AG04449 (cell line): ENCODE measurements at regions not wholly inside any gene's neighbourhood (a gene's known extent, or its start where the extent isn't known, plus 50 kb on each side); places are given as distances from the start of the nearest gene placed in this dataset.

Experiments
- CTCF ChIA-PET: fragments of 350-600 bp; formaldehyde crosslinking; extraction: SDS; loops from one replicate; lab custom pipeline; 2021; ENCODE audit warnings: antibody characterized with exemption; lab: Yijun Ruan, JAX
- POLR2A ChIA-PET: fragments of 400-600, 350-600 bp; formaldehyde crosslinking; extraction: SDS; loops from one replicate; lab custom pipeline; 2020; ENCODE audit warnings: antibody characterized with exemption, inconsistent platforms; lab: Yijun Ruan, JAX
- DNase-seq: peaks from one replicate; pipeline ENCODE4 v3.0.0-alpha.2; 2010; ENCODE audit warnings: low read depth, low spot score
- H3K4me3 ChIP-seq: 2 replicates; pipeline ENCODE4 v1.5.1; 2011; ENCODE audit warnings: low read depth, mild to moderate bottlenecking, control low read depth, low read length
- TF ChIP-seq, protein P1 (sequence below): IDR thresholded peaks from one replicate; pipeline ENCODE4 v1.5.1; 2011; ENCODE audit warnings: mild to moderate bottlenecking, moderate library complexity, low read length, control low read depth, inconsistent platforms; ENCODE audit not compliant: insufficient read depth; ENCODE audit errors: missing control alignments

DNA sequence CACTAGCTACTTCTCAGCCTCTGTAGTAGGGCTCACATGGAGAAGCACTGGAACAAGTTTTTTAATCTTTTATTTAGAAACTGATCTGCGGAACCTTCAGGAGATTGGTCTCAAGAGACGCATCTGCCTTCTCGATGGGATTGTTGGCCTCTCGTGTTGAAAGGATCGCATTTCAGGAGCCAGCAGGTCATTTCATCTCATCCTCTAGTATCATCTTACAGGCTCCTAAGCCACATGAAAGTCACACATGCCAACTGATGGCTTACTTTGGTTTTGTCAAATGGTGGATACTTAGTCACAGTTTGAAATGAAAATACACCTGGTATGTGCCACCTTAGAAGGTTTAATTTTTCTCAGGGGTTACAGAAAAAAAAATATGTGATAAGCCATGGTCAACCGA lies 1703.6 kb downstream of the EFNB2 start:
- ChIA-PET POLR2A (no interaction called here), CTCF (no interaction called here)
- DNase-seq = no peak
- no peak overlapping the region for H3K4me3 ChIP-seq
- TF ChIP-seq, protein P1, sequence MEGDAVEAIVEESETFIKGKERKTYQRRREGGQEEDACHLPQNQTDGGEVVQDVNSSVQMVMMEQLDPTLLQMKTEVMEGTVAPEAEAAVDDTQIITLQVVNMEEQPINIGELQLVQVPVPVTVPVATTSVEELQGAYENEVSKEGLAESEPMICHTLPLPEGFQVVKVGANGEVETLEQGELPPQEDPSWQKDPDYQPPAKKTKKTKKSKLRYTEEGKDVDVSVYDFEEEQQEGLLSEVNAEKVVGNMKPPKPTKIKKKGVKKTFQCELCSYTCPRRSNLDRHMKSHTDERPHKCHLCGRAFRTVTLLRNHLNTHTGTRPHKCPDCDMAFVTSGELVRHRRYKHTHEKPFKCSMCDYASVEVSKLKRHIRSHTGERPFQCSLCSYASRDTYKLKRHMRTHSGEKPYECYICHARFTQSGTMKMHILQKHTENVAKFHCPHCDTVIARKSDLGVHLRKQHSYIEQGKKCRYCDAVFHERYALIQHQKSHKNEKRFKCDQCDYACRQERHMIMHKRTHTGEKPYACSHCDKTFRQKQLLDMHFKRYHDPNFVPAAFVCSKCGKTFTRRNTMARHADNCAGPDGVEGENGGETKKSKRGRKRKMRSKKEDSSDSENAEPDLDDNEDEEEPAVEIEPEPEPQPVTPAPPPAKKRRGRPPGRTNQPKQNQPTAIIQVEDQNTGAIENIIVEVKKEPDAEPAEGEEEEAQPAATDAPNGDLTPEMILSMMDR = no peak

DNA sequence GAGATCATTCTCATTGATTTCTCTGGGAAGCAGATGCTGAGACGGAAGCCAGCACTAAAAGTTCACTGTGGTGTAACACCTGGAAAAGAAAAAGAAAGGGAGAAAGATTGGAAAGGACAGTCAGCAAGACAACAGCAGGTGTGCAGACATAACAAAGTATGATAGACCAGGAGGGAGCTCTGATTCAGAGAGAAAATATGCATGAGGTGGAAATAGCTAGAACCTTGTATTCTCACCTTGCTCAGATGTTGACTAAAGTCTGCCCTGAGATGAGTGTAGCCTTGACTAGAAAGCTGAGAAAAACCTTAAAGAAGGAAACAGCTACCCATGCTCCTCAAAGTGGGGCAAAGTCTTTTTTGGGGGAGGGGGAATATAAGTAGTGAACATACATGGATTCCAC lies 1711.8 kb downstream of the EFNB2 start:
- POLR2A ChIA-PET = no interaction called here
- no peak overlapping the region for H3K4me3 ChIP-seq
- CTCF ChIA-PET = no interaction called here
- TF ChIP-seq, protein P1 = no peak
- DNase-seq = no peak

DNA sequence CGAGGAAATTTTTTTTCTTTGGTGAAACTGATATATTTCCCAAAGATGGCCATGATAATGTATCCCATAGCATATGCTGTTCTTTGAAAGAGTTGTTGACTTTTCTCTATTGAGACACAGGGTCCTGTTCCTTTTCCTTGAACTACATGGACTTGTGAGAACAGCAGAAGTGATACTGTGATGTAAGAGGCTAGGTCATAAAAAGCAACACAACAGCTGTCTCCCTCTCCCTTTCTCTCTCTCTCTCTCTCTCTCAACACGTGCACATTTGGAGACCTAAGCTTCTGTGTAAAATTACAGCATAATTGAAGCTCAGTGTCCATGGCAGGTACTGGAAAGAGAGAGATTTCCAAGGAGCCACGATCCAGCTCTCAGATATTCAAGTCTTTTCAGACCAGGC lies 1712.4 kb downstream of the EFNB2 start:
- ChIA-PET CTCF (no interaction called here), POLR2A (no interaction called here)
- no peak overlapping the region for H3K4me3 ChIP-seq
- DNase-seq = no peak
- TF ChIP-seq, protein P1 = no peak

DNA sequence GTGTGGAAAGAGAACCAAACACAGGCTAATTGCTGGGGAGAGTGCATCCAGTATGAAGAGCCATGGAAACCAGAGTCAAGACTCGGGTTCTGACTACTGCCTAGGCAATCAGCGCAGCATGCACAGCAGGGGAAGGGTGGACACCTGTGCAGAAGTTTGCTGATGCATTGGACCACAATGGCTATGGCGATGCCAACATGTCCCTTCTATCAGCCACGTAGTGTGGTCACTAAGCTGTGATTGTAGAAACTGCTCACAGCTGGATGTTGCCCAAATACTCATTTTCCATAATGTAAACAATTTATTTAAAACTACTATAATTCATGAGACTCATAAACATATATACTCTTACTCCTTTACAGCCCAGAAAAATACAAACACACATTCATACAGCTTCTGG lies 1718.2 kb downstream of the EFNB2 start:
- TF ChIP-seq, protein P1 = no peak
- no peak overlapping the region for H3K4me3 ChIP-seq
- ChIA-PET POLR2A (no interaction called here), CTCF (no interaction called here)
- DNase-seq = no peak

DNA sequence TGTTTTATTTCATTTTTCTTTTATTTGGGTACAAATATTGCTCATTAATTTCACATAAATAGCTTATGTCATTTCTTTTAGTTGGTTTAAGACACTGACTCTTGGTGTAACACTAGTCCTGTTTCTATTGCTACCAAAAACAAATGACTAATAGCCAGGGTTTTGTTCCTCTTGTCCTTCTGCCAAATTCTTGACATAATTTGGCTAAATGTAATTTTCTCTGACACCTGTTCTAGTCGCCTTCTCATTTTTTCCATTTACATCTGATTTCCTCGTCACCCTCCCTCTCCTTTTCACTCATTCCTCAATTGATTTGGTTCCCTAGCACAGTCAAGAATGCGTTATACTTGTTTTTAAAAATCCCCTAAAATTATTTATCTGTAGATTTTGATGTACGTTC lies 1718.7 kb downstream of the EFNB2 start:
- CTCF ChIA-PET = no interaction called here
- no peak overlapping the region for H3K4me3 ChIP-seq
- TF ChIP-seq, protein P1 = no peak
- DNase-seq = no peak
- POLR2A ChIA-PET = no interaction called here

DNA sequence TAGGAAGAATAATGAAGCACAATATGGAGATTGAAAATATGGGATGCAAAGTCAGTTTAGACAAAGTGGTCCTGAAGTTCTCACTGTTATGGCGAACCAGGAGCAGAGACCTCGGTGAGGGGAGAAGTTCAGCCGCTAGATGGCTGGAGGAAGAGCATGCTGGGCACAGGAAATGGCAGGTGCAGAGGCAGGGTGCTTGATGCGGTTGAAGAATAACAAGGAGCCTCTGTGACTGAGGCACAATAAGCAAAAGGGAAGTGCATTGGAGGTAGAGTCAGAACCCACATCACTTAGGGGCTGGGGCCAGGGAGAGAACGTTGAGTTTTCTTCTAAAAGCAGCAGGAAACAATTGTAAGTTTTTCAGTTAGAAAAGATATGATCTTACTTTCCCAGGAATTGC lies 1725.2 kb downstream of the EFNB2 start:
- POLR2A ChIA-PET = no interaction called here
- CTCF ChIA-PET = no interaction called here
- no peak overlapping the region for H3K4me3 ChIP-seq
- no peak for DNase-seq
- TF ChIP-seq, protein P1 = no peak
